ENCODE measurements at regions not wholly inside any gene's neighbourhood (a gene's known extent, or its start where the extent isn't known, plus 50 kb on each side); places are given as distances from the start of the nearest gene placed in this dataset.

- no peak for TF ChIP-seq PITX1 (CRISPR knock-in tag; IDR thresholded peaks at IDR 0.05)
- no peak for TF ChIP-seq ZFP36 (IDR thresholded peaks at IDR 0.05; ENCODE audit: borderline replicate concordance, low read depth, low read length, partially characterized antibody)
- no peak for TF ChIP-seq ELF3 (CRISPR knock-in tag; IDR thresholded peaks at IDR 0.05)
- TF ChIP-seq MAZ (IDR thresholded peaks at IDR 0.05; ENCODE audit: borderline replicate concordance, low read depth, low read length): no peak
- TF ChIP-seq MAZ (CRISPR knock-in tag; IDR thresholded peaks at IDR 0.05; ENCODE audit: low read depth): no peak
- TF ChIP-seq ZBTB10 (CRISPR knock-in tag; IDR thresholded peaks at IDR 0.05; ENCODE audit: borderline replicate concordance): no peak
Observed at GRCh38 chr20:62586799-62587198, 55.5 kb upstream of the SLCO4A1 start (continued).

GRCh38 chr20:62587757-62588402 is 54.4 kb upstream of the SLCO4A1 start:
- CTCF ChIA-PET (ENCODE audit: low intra/inter-chr PET ratio, low total read pairs): no interaction called here
- peaks cover 15% of the 10 kb centered on the region; the same call in 1 of the 2 replicates for H4K20me1 ChIP-seq (ENCODE audit: insufficient read depth, low read length)
- no peaks in the 10 kb centered on the region for H3K79me2 ChIP-seq (ENCODE audit: insufficient read depth, low read length)
- in situ Hi-C loops (cut with HindIII; ENCODE audit: extremely low pct_ligation_motif_present, low pct_unique_long_range_greater_than_20kb): no loop called here
- intact Hi-C loops (cut with micrococcal nuclease; ENCODE audit: unreplicated experiment): no loop called here
- no peaks in the 10 kb centered on the region for H3K36me3 ChIP-seq (replicated peaks in 1 of 2; ENCODE audit: control insufficient read depth in 1 of 2, insufficient read depth in 2 of 2, low read length in 2 of 2)
- POLR2A ChIA-PET: no interaction called here
- no peak overlapping the region for H3K4me3 ChIP-seq (replicated peaks in 1 of 3; ENCODE audit: insufficient read depth in 1 of 3, low read depth in 2 of 3, low read length in 3 of 3)
- H3K4me2 ChIP-seq (ENCODE audit: low read depth, low read length): no peak overlapping the region
- 20% methylated on average over 17 of the region's 20 CpGs for WGBS (ENCODE audit: low lambda C conversion rate)
- BruUV-seq (replicated peaks): no TSS peak
- ATAC-seq (peak; percentile 27), FAIRE-seq (no peak), DNase-seq (ENCODE audit: low spot score) (no peak)
- H3K4me1 ChIP-seq (ENCODE audit: insufficient read depth, low read length): no peaks in the 10 kb centered on the region
- H3K9me3 ChIP-seq (ENCODE audit: low read length): no peaks in the 10 kb centered on the region
- no peak overlapping the region for H3K27ac ChIP-seq (ENCODE audit: extremely low read length, insufficient read depth, low read length)
- H2AFZ ChIP-seq (ENCODE audit: low read length): no peak overlapping the region
- H3K27me3 ChIP-seq (ENCODE audit: control insufficient read depth in 1 of 2, insufficient read depth in 2 of 2, low read length in 2 of 2): peaks cover 23 to 95% of the 10 kb centered on the region in 2 experiments
- no peak overlapping the region for H3K9ac ChIP-seq (ENCODE audit: insufficient read depth, low read depth, low read length)
- TF ChIP-seq ZBTB43 (CRISPR knock-in tag; conservative IDR thresholded peaks at IDR 0.05) (0 out of 2 replicates have a peak, but pooled peaks have one; percentile 22), KLF9 (CRISPR knock-in tag; IDR thresholded peaks at IDR 0.05; ENCODE audit: low read depth) (no peak), PATZ1 (CRISPR knock-in tag; IDR thresholded peaks at IDR 0.05) (peak; percentile 42; the same call in 1 of the 2 replicates), SYNCRIP (IDR thresholded peaks at IDR 0.05; ENCODE audit: insufficient read depth, low read depth, low read length) (no peak), ZBTB20 (CRISPR knock-in tag; IDR thresholded peaks at IDR 0.05; ENCODE audit: borderline replicate concordance, low read depth) (no peak), RBFOX2 (IDR thresholded peaks at IDR 0.05; ENCODE audit: low read depth, low read length) (no peak), ZNF788 (CRISPR knock-in tag; IDR thresholded peaks at IDR 0.05; ENCODE audit: borderline replicate concordance) (no peak), ZZZ3 (CRISPR knock-in tag; IDR thresholded peaks at IDR 0.05; ENCODE audit: borderline replicate concordance) (no peak), BCL3 (CRISPR knock-in tag; IDR thresholded peaks at IDR 0.05) (0 out of 2 replicates have a peak, but pooled peaks have one; percentile 30), ZBTB1 (CRISPR knock-in tag; IDR thresholded peaks at IDR 0.05; ENCODE audit: borderline replicate concordance) (peak; percentile 40; the same call in 1 of the 2 replicates)

Measured in HepG2 (cell line).